SW 1271 (cell line): ENCODE measurements at regions not wholly inside any gene's neighbourhood (a gene's known extent, or its start where the extent isn't known, plus 50 kb on each side); places are given as distances from the start of the nearest gene placed in this dataset.

Source experiments
- DNase-seq, 2 experiments: peaks; one replicate each; lab custom pipeline; 2025; lab: John Stamatoyannopoulos, UW

DNA sequence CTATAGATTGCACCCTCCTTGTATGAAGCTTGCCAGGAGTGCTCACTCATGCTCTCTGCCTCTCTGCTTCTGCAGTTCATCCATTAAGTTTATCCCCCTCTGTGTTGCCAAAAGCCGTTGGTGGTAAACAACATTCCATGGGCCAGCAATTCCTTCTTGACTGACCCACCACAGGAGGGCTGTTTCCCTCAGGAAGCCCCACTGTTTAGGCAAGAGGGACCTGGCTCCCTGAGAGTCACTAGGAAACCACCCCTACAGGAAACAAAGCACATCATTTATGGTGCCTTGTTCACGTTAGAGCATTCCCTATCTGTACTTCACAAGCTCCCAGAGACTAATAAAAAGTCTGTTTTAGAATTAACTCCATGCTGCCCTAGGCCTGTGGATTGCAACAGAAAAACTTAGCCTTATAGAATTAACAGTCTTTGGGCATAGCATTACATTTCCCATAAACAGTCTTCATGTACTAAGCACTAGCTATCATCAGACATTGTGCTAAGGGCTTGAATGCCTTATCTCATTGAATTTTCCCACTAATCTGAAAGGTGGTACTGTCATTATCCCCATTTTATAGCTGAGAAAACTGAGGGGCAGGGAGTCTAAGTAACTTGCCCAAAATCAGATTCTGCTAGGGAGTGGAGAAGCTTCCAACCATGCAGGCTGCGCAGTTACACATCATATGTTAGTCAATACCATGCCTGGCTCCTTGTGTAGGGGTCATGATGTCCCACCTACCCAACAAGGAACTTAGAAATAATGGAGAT lies 149.9 kb downstream of the SHQ1 start:
- DNase-seq: no peak

DNA sequence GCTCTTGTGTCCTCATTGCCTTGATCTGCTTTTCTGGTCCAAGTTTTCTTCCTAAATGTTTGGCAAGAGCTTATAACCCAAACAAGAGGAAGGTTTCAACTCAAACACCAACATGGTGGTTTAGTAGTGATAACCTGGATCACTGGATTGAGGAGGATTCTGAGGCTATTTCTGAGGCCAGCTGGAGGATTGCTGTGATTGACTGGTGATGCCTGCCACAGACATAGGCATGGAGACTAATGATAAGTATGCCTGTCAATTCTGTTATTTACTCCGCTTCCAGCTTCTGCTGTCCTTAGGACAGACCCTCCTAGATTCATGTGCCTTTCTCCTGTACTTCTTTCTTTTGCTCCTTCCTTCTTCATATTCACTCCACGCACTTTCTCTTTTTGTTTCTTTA lies 150.5 kb downstream of the SHQ1 start:
- no peak for DNase-seq

- no peak for DNase-seq
These were observed 151.4 kb downstream of the SHQ1 start for GRCh38 chr3:72696815-72697214.

GRCh38 chr3:72694398-72694797 lies 153.8 kb downstream of the SHQ1 start:
- DNase-seq: no peak

DNA sequence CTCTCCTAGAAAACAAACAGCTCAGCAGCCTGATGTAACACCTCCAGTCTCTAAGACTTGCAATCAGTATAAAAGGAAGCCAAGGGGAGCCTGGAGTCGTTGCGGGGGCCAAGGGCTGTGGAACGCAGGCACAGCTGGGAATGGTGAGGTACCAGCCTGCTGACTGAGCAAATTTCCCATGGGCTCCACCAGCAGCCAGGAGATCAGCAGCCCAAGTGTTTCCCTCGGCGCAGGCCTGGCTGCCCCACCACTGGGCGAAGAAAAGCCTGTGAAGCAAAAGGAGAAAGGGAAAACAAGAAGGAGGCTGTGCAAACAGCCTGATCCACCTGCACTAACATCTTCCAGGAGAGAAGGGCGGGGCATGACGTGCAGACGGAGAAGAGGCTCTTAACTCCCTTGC lies 155.3 kb downstream of the SHQ1 start:
- no peak for DNase-seq

- DNase-seq: no peak
These were observed 157.6 kb downstream of the SHQ1 start for GRCh38 chr3:72690629-72691028.

- no peak for DNase-seq
These were observed 165.3 kb downstream of the SHQ1 start for GRCh38 chr3:72682936-72683452.

DNA sequence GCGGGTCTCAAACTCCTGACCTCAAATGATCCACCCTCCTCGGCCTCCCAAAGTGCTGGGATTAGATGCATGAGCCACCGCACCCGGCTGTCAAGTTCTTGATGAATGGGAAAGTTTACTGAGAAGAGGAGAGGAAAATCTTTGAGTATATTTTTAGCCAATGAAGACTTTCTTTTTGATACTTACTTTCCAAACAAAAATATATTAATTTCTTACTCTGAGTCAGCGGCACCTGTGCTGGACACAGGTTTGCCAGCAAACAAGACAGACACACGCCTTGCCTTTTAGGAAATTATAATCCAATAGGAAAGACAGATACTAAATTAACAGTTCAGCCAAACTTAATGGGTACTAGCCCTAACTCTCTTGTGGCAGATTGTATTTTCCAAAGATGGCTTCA lies 166.6 kb downstream of the SHQ1 start:
- no peak for DNase-seq

- DNase-seq: no peak
These were observed 167.5 kb downstream of the SHQ1 start for GRCh38 chr3:72680766-72681165.

GRCh38 chr3:72679540-72680198 lies 168.6 kb downstream of the SHQ1 start:
- no peak for DNase-seq

- no peak for DNase-seq
These were observed 169.4 kb downstream of the SHQ1 start for GRCh38 chr3:72678867-72679266.

DNA sequence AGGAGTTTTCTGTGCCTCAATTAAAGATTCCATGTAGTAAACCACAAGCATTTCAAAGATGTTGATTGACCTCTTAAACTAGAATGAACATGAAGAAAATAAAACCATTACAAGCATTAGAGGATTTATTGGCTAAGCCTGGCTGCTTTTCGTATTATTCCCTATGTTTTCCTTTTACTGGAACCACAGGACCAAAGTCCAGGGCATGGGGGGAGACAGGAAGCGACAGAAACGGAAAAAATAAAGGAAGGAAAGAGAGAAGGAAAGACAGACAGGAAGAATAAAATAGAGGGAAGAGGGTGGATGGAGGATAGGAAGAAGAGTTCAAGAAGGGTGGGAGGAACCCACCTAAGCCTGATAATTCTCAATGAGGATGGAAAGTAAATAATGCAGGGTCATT lies 169.9 kb downstream of the SHQ1 start:
- no peak for DNase-seq

- no peak for DNase-seq
These were observed 173.0 kb downstream of the SHQ1 start for GRCh38 chr3:72675243-72675642.

- no peak for DNase-seq
These were observed 175.1 kb downstream of the SHQ1 start for GRCh38 chr3:72673011-72673771.

- DNase-seq: no peak
These were observed 179.0 kb downstream of the SHQ1 start for GRCh38 chr3:72669224-72669623.

- DNase-seq: no peak
These were observed 181.8 kb downstream of the SHQ1 start for GRCh38 chr3:72666447-72666755.

GRCh38 chr3:72665701-72666446 lies 182.4 kb downstream of the SHQ1 start:
- no peak for DNase-seq

- no peak for DNase-seq
These were observed 183.1 kb downstream of the SHQ1 start for GRCh38 chr3:72665103-72665502.

DNA sequence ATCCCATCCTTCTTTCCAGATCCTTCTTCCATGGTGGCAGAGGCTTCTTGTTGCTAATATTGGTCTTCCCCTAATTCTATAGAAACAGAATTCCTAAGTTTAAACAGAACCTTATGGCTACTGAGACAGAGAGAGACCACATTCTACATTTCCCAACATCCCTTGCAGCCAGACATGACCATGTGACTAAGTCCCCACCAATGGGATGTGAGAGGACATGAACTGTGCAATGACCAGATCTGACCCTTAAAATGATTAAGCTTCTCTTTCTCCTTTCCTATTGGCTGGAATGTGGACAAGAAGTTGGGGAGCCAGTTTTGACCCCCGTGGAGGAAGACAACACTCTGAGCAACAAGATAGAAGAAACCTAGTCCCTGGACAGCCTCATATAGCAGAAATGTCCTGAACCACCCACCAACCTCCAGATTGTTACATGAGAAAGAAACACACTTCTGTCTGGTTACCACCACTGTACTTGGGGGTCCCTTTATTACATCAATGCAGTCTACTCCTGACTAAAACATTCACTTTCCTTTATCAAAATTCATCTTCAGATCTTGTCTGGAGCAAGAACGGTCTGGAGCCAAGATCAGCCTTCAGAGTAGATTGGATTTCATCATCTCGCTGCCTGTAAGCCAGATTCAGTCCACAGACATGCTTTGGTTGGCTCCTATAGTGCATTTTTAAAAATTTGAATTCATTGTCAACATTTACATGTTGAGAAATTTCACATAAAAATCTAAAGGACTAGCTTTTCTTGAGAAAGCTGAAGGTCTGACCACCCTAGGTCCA lies 183.9 kb downstream of the SHQ1 start:
- no peak for DNase-seq

- no peak for DNase-seq
These were observed 184.8 kb downstream of the SHQ1 start for GRCh38 chr3:72663429-72663828.

GRCh38 chr3:72661115-72661457 lies 187.2 kb downstream of the SHQ1 start:
- peak in 1 of 2 experiments; percentile 42 for DNase-seq
